Activated naive CD4-positive, alpha-beta T cell treated with anti-CD3 and anti-CD28 coated beads, Interleukin-2, amount 50 U/mL, for 72 hours (primary cell): ENCODE measurements at regions not wholly inside any gene's neighbourhood (a gene's known extent, or its start where the extent isn't known, plus 50 kb on each side); places are given as distances from the start of the nearest gene placed in this dataset.

Experiments used
- ATAC-seq, 2 donors: fragments of 150-1000 bp; cut with Tn5 transposase; 2 replicates each; pipeline ENCODE4 v1.10.0; 2021; ENCODE audit warnings: mild to moderate bottlenecking in 2 of 2, moderate library complexity in 2 of 2
- DNase-seq, 2 donors: peaks; one replicate each; pipeline ENCODE4 v3.0.0; 2021 to 2022; ENCODE audit warnings: low spot score in 2 of 2
- H3K27ac Mint-ChIP-seq, 2 donors: one replicate each; pipeline ENCODE4 v1.8.0; 2022; ENCODE audit warnings: mild to moderate bottlenecking in 2 of 2, mixed read lengths in 2 of 2
- H3K36me3 Mint-ChIP-seq, 2 donors: one replicate each; pipeline ENCODE4 v1.8.0; 2022; ENCODE audit warnings: mixed read lengths in 2 of 2
- H3K9me3 Mint-ChIP-seq, 2 donors: one replicate each; pipeline ENCODE4 v1.8.0; 2022; ENCODE audit warnings: mixed read lengths in 2 of 2

DNA sequence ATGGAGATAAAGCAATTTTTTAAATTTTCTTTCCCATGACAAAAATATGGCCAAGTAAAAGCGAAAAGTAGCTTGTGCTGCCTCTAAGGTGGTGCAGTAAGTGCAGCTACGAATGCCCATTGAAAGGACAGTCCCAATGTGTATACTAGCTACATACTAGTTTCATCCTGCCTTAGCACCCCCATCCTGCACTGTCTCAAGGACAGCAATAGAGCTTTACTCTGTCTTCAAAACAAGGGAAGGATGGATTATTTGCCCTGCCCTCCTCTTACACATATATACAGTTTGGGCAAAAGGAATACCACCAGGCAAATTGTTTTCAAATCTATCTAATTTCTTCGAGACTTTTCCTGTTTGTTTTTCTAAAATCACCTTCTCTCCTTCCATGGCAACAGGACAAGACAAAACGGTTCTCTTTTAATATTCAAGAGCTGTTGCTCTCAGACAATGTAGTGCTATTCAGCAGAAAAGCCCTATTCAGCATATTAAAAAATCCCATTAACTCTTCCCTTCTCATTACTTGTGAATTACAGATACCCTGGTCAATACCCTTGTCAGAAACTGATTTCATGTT is 75.1 kb upstream of the SLC7A11 start:
- ATAC-seq (no peak), DNase-seq (no peak)
- H3K27ac Mint-ChIP-seq = no peak overlapping the region
- peaks cover 0 to 4% of the 10 kb centered on the region in 2 donors for H3K9me3 Mint-ChIP-seq
- H3K36me3 Mint-ChIP-seq = no peaks in the 10 kb centered on the region

DNA sequence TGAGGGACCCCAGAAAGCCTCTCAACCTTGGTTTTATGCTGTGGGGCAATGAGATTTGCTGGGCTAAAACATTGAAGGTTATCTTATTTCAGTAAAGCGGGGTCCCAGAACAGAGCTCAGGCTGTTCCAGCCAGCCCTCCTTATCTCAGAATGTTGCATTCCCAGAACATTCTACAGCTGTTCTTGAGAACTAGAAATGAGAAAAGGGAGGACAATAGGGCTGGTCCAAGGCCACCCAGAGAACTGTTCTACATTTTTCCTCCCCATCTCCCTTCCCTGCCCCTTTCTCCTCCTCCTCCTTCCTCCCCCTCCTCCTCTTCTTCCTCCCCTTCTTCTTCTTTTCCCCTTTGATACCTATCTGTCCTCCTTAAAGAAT is 70.4 kb upstream of the SLC7A11 start:
- no peaks in the 10 kb centered on the region for H3K36me3 Mint-ChIP-seq
- H3K9me3 Mint-ChIP-seq = peaks cover 0 to 4% of the 10 kb centered on the region in 2 donors
- ATAC-seq (no peak), DNase-seq (no peak)
- no peak overlapping the region for H3K27ac Mint-ChIP-seq

DNA sequence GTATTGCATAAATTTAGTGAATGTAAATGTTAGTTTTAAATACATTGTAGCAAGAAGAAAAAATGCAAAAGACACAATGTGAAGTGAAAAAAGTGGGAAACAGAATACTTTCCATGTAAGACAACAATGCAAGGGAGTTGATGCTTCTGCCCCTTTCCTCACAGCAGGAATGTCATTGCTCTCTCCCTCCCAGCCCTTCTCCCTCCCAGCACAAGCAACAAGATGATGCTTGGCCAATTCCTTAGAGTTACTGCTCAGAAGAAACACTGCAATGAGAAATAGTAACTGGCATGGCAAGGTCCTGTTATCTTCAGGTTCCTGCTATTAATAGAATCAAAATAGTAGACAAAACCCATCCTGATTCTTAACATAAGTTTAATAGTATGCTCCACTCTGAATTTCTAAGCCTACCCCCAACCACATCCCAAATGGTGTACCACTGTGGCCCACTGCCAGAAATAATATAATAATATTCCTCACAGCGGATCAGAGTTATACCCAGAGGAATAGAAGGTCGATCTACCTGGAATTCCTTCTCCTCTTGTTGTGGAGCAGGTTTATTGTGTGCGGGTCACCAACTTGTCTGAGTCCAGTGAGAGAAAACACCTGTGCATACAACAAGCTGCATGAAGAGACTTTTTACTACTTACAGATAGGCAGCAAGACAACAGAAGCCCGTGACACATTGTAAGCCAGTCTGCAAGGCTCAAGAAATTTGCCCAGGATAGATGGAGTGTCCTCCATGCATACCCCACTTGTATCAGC is 69.8 kb upstream of the SLC7A11 start:
- no peak overlapping the region for H3K27ac Mint-ChIP-seq
- H3K9me3 Mint-ChIP-seq = peaks cover 0 to 4% of the 10 kb centered on the region in 2 donors
- no peaks in the 10 kb centered on the region for H3K36me3 Mint-ChIP-seq
- DNase-seq = no peak
- no peak for ATAC-seq

DNA sequence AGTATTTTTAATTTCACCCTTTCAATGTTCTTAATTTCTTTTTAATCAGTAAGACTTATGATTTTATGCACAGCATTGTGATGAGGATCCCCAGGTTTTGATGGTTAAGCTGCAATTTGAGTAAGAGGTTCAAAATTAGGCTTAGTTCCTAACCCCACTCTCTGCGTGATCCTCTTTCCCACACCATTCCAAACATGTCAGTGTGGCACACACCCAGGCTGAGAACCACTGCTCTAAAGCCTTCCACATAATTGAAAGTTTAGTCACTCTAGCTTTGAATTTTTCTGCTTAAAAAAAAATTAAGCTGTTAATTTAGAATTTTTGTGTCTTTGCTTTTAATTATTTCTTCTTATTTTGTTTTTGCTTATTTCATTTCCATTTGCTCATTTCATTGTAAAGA is 68.8 kb upstream of the SLC7A11 start:
- Mint-ChIP-seq H3K36me3 (no peaks in the 10 kb centered on the region), H3K9me3 (peaks cover 0 to 4% of the 10 kb centered on the region in 2 donors), H3K27ac (no peak overlapping the region)
- ATAC-seq = no peak
- no peak for DNase-seq

DNA sequence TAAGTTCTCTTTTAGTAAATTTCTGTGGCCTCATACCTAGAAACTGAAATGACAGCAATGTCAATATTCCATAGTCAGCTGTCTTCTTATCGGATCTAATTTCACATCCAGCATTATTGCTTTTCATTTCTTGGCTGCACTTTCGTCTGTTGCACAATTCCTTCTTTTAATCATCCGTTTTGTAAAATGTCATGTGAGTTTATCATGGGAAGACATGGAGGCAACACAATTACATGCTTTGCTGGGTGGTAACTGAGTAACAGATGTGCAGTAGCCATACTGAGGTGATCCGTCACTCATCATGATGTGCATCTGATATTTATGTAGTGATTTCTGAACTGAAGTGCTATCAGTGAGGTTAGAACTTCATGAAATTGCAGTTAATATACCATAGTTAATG is 68.3 kb upstream of the SLC7A11 start:
- Mint-ChIP-seq H3K36me3 (no peaks in the 10 kb centered on the region), H3K27ac (no peak overlapping the region), H3K9me3 (peaks cover 0 to 4% of the 10 kb centered on the region in 2 donors)
- ATAC-seq (no peak), DNase-seq (no peak)

DNA sequence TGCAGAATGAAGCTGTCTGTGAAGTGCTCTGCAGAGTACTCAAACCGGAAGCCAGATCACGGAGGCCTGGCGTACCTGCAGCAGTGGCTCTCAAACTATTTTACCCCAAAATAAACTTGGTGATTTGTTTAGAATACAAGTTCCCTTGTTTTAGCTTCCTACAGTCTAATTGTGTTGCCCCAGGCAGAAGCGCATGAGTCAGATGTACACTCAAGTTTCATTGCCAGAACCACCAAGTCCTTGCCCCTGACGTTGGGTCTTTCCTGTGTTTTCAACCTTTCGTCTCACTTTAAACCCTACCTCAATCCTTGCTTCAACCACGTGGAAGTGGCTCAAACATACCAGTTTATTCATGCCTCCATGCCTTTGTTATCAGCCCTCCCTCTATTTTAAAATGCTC is 66.2 kb upstream of the SLC7A11 start:
- DNase-seq (no peak), ATAC-seq (no peak)
- no peak overlapping the region for H3K27ac Mint-ChIP-seq
- no peaks in the 10 kb centered on the region for H3K36me3 Mint-ChIP-seq
- H3K9me3 Mint-ChIP-seq = no peaks in the 10 kb centered on the region

DNA sequence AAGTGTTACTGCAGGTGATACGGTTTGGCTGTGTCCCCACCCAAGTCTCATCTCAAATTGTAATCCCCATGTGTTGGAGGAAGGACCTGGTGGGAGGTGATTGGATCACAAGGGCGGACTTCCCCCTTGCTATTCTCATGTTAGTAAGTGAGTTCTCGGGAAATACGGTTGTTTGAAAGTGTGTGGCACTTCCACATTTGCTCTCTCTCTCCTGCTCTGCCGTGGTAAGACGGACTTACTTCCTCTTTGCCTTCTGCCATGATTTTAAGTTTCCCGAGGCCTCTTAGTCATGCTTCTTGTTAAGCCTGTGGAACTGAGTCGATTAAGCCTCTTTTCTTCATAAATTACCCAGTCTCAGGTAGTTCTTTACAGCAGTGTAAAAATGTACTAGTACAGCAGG is 65.2 kb upstream of the SLC7A11 start:
- DNase-seq (no peak), ATAC-seq (no peak)
- no peaks in the 10 kb centered on the region for H3K9me3 Mint-ChIP-seq
- no peaks in the 10 kb centered on the region for H3K36me3 Mint-ChIP-seq
- no peak overlapping the region for H3K27ac Mint-ChIP-seq

DNA sequence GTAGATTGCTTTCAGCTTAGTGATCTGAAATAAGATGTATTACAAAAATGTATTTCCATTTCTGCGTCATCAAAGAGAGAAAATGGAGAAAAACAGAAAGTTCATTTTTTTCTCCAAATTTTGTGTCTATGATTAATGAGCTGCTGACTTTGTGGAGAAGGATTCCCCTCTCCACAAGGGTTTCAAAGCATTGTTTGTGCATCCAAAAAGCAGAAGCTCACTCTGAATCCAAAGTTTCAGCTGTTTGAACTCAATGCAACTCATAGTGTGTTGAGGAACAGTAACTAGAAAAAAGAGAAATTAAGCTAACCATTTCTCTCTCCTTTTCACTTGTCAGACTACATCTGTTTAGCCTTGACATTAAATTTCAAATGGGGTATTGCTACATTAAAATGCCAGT is 62.9 kb upstream of the SLC7A11 start:
- H3K9me3 Mint-ChIP-seq = peaks cover 0 to 4% of the 10 kb centered on the region in 2 donors
- H3K36me3 Mint-ChIP-seq = no peaks in the 10 kb centered on the region
- no peak overlapping the region for H3K27ac Mint-ChIP-seq
- ATAC-seq (no peak), DNase-seq (no peak)

DNA sequence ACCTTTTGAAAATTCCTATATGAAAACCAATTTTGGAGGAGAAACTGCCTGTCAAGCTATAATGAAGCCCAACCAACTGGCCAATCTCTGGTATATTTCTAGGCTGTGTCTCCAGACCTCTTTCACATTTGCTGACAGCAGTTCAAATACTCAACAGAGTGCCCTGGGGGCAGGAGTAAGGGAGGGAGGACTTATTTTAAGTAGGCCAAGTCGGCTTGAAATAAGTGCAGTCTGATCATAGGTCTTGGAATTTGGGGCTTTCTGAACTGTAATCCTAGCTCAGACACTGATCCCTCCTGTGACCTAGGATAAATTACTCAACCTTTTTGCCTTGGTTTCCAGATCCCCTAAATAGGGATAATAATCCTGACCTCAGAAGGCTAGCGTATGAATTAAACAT is 59.4 kb upstream of the SLC7A11 start:
- ATAC-seq (no peak), DNase-seq (no peak)
- H3K27ac Mint-ChIP-seq = no peak overlapping the region
- peaks cover 0 to 4% of the 10 kb centered on the region in 2 donors for H3K9me3 Mint-ChIP-seq
- H3K36me3 Mint-ChIP-seq = no peaks in the 10 kb centered on the region

DNA sequence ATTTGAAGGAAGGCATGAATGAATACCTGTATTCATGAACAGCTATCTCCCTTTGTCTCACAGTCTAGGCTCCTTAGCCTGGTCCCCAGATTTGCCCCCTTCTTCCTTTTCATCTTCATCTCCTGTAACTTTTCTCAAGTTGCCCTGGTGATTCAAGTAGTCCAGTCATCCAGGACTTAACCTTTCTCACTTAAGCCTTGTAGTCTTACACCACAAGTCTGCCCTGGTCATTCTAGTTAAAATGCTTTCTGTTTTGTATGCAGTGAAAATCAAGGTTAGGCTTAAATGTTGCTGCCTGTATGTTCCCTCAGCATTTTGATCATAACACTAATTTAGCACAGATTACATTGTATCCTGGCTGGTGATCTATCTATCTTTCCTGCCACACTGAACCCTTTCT is 58.5 kb upstream of the SLC7A11 start:
- no peak for DNase-seq
- H3K27ac Mint-ChIP-seq = no peak overlapping the region
- H3K36me3 Mint-ChIP-seq = no peaks in the 10 kb centered on the region
- peaks cover 0 to 4% of the 10 kb centered on the region in 2 donors for H3K9me3 Mint-ChIP-seq
- ATAC-seq = no peak

DNA sequence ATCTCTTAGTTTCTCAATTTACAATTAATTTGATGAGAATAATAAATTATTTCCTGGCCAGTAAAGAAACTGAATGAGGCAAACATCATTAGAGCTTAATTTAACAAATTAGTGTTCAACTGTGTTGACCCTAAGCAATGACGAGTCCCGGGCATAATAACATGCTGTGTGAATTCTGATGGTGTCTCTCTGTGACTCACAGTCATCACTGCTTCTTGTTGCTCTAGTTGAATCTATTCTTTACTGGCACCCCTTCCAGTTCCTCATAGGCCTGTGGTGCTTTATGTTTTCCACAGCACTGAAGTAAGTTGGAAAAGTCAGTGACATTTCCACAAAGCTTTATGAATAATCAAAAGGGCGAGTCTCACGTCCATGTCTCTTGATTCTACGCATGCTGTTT is 57.7 kb upstream of the SLC7A11 start:
- Mint-ChIP-seq H3K27ac (no peak overlapping the region), H3K9me3 (peaks cover 0 to 4% of the 10 kb centered on the region in 2 donors), H3K36me3 (no peaks in the 10 kb centered on the region)
- no peak for DNase-seq
- ATAC-seq = no peak

DNA sequence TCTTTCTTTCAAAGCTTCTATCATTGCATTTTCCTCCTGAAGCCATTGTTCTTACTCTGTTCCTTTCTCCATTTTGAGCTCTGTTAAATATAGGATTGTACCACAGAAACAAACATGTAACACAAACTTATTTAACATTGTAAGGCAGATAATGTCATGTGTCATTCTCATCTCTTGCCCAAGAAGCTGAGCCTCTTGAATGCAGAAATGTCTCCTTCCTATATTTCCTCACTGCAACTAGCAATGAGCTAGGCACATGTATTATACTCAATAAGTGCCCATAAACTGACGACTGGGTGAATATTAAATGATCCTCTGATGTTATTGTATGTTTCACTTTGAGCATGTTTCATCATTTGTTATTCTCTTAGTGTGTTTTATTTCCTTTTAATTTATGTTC is 56.7 kb upstream of the SLC7A11 start:
- Mint-ChIP-seq H3K36me3 (no peaks in the 10 kb centered on the region), H3K27ac (no peak overlapping the region), H3K9me3 (peaks cover 0 to 4% of the 10 kb centered on the region in 2 donors)
- ATAC-seq (no peak), DNase-seq (no peak)

DNA sequence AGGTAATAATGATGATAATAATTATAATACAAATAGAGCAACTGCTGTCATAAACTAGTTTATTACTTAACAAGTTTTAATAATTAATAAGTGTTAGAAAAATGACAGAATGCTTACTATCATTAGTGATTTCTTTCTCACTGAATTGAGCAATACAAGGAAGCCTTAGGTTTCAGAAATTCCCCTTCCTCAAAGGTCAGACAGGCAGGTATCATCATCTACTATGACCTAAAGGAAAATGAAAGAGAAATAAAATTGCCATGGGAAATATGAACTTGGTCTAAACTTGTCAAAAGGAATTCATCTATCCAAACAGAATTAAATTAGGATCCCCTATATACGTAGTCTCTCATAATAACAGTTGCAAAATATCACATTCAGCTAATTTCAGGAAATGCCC is 56.3 kb upstream of the SLC7A11 start:
- DNase-seq (no peak), ATAC-seq (no peak)
- H3K27ac Mint-ChIP-seq = no peak overlapping the region
- peaks cover 0 to 4% of the 10 kb centered on the region in 2 donors for H3K9me3 Mint-ChIP-seq
- no peaks in the 10 kb centered on the region for H3K36me3 Mint-ChIP-seq

DNA sequence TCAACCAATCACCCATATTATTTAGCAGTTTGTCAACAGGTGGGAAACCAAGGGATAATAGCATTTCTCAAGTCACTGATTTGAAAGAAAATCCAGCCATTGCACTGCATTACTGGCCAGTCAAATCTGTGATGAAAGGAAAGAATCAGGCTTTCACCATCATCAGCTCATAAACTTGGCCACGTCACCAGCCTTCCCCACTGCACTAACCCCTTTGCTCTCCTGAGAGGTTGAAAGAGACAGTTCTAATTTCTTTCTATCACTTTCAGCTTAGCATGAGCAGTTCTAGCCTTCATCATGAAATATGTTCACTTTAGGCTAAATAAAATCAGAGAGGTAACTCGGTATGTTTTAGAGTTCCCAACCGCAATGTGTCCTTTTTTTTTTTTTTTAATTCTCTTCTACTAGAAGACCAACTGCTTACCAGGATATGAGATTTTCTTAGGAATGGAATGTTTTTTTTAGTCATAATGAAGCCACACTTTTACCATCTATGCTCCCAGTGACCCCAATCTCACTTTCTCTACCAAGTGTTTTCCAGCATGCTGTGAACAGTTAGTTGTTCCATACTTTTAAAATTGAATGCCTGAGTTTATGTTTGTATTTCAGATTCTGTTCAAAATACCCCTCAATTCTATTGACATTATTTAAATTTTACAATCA is 55.7 kb upstream of the SLC7A11 start:
- H3K9me3 Mint-ChIP-seq = peaks cover 0 to 4% of the 10 kb centered on the region in 2 donors
- no peak overlapping the region for H3K27ac Mint-ChIP-seq
- DNase-seq (no peak), ATAC-seq (no peak)
- no peaks in the 10 kb centered on the region for H3K36me3 Mint-ChIP-seq

DNA sequence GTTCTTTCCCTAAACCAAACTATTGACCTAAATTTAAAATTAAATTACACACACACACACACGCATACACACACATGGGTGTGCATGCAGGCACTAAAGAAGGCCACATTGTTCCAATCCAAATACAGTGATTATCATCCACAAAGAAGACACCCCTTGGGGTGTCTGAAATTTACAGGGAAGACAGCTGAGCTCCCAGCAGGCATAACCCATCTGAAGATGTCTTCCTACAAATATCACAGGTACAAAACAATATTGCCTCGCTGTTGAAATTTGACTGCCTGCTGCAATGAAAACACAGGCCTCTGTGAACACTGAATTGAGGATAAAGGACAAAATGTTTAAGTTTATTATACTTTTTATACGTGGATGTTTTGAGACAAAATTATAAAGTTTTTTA is 50.2 kb upstream of the SLC7A11 start:
- Mint-ChIP-seq H3K9me3 (no peaks in the 10 kb centered on the region), H3K36me3 (no peaks in the 10 kb centered on the region), H3K27ac (no peak overlapping the region)
- no peak for DNase-seq
- no peak for ATAC-seq
